Liver (tissue), 3 donors: ENCODE measurements at regions not wholly inside any gene's neighbourhood (a gene's known extent, or its start where the extent isn't known, plus 50 kb on each side); places are given as distances from the start of the nearest gene placed in this dataset.

ENCODE experiments used
- EGR1 ChIP-seq, 2 donors: IDR thresholded peaks; 2 replicates each; pipeline ENCODE4 v1.6.1; 2016 to 2018; ENCODE audit warnings: antibody characterized with exemption in 2 of 2, low read depth in 2 of 2
- FOXA1 ChIP-seq: IDR thresholded peaks from 2 replicates; pipeline ENCODE4 v1.6.1; 2016; ENCODE audit warnings: antibody characterized with exemption
- GABPA ChIP-seq, 2 donors: IDR thresholded peaks in 1 of 2; conservative IDR thresholded peaks in 1 of 2; 2 replicates each; pipeline ENCODE4 v1.6.1; 2016; ENCODE audit warnings: antibody characterized with exemption in 2 of 2, mild to moderate bottlenecking in 1 of 2, moderate library complexity in 1 of 2
- HNF4G ChIP-seq: IDR thresholded peaks from 2 replicates; pipeline ENCODE4 v1.6.1; 2016; ENCODE audit warnings: antibody characterized with exemption
- JUND ChIP-seq, 2 donors: IDR thresholded peaks; 2 replicates each; pipeline ENCODE4 v1.6.1; 2016; ENCODE audit warnings: antibody characterized with exemption in 2 of 2
- RAD21 ChIP-seq, 2 donors: IDR thresholded peaks; 2 replicates each; pipeline ENCODE4 v1.6.1; 2016; ENCODE audit warnings: antibody characterized with exemption in 2 of 2, mild to moderate bottlenecking in 2 of 2
- TAF1 ChIP-seq: conservative IDR thresholded peaks from 2 replicates; pipeline ENCODE4 v1.6.1; 2016; ENCODE audit warnings: antibody characterized with exemption, mild to moderate bottlenecking
- YY1 ChIP-seq: IDR thresholded peaks from 2 replicates; pipeline ENCODE4 v1.6.1; 2016; ENCODE audit warnings: antibody characterized with exemption, mild to moderate bottlenecking
- TF ChIP-seq, protein P1 (sequence below): fragments of 150-350 bp; IDR thresholded peaks from 2 replicates; pipeline ENCODE4 v1.5.1; 2017; ENCODE audit warnings: improper control_type of control experiment, low read depth, low read length; ENCODE audit not compliant: missing input control
- TF ChIP-seq, protein P2 (sequence below): IDR thresholded peaks from 2 replicates; pipeline ENCODE4 v1.6.1; 2016; ENCODE audit warnings: antibody characterized with exemption
- TF ChIP-seq, protein P3 (sequence below): IDR thresholded peaks from 2 replicates; pipeline ENCODE4 v1.6.1; 2016; ENCODE audit warnings: antibody characterized with exemption
- TF ChIP-seq, protein P4 (sequence below): IDR thresholded peaks from 2 replicates; pipeline ENCODE4 v1.6.1; 2016; ENCODE audit warnings: antibody characterized with exemption, mild to moderate bottlenecking
- TF ChIP-seq, protein P5 (sequence below): IDR thresholded peaks from 2 replicates; pipeline ENCODE4 v1.6.1; 2016; ENCODE audit warnings: antibody characterized with exemption
- donor health status: healthy.
- donor health status: healthy.

DNA sequence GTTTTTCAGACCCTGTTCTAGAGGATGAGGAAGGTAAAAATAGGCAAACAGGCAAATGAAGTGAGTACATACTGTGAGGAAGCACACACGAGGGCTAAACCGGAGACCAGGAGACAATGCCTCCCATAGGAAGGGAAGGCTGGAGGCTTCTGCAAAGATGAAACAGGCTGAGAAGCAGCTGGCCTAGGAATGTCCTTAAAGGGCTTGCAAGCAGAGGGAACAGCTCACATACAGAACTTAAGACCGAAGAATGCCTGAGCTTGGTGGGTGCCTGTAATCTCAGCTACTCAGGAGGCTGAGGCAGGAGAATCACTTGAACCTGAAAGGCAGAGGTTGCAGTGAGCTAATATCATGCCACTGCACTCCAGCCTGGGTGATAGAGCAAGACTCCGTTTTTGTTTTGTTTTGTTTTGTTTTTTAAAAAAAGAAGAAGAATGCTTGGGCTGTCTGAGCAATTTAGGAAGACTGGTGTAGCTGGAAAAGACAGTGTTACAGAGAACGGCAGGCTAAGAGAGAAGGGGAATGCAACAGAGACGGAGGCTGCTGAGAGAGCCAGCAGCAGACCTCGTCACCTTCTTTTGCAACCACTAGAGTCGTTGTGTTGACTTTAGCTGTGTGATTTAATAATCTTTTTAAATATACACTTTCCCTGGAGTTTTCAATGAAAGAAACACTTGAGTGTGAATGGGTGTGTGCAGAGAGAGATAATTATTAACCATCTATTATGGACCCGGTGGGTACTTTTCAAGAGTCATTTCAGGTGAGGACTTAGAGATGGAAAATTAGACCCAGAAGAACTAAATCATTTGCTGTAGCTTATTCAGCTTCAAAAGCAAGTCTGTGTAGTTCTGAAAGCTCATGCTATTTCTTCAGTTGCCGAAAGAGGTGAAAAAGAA, 232.8 kb downstream of the GALR1 start:
- TF ChIP-seq, protein P1, sequence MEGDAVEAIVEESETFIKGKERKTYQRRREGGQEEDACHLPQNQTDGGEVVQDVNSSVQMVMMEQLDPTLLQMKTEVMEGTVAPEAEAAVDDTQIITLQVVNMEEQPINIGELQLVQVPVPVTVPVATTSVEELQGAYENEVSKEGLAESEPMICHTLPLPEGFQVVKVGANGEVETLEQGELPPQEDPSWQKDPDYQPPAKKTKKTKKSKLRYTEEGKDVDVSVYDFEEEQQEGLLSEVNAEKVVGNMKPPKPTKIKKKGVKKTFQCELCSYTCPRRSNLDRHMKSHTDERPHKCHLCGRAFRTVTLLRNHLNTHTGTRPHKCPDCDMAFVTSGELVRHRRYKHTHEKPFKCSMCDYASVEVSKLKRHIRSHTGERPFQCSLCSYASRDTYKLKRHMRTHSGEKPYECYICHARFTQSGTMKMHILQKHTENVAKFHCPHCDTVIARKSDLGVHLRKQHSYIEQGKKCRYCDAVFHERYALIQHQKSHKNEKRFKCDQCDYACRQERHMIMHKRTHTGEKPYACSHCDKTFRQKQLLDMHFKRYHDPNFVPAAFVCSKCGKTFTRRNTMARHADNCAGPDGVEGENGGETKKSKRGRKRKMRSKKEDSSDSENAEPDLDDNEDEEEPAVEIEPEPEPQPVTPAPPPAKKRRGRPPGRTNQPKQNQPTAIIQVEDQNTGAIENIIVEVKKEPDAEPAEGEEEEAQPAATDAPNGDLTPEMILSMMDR = no peak
- TF ChIP-seq, protein P2, sequence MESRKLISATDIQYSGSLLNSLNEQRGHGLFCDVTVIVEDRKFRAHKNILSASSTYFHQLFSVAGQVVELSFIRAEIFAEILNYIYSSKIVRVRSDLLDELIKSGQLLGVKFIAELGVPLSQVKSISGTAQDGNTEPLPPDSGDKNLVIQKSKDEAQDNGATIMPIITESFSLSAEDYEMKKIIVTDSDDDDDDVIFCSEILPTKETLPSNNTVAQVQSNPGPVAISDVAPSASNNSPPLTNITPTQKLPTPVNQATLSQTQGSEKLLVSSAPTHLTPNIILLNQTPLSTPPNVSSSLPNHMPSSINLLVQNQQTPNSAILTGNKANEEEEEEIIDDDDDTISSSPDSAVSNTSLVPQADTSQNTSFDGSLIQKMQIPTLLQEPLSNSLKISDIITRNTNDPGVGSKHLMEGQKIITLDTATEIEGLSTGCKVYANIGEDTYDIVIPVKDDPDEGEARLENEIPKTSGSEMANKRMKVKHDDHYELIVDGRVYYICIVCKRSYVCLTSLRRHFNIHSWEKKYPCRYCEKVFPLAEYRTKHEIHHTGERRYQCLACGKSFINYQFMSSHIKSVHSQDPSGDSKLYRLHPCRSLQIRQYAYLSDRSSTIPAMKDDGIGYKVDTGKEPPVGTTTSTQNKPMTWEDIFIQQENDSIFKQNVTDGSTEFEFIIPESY = no peak
- TF ChIP-seq JUND (IDR thresholded peaks at IDR 0.05) (no peak), TAF1 (no peak), EGR1 (IDR thresholded peaks at IDR 0.05; ENCODE audit: low read depth in 2 of 2) (no peak), GABPA (IDR thresholded peaks at IDR 0.05 in 1 of 2, conservative IDR thresholded peaks at IDR 0.05 in 1 of 2) (no peak), RAD21 (IDR thresholded peaks at IDR 0.05) (no peak), YY1 (no peak), FOXA1 (no peak), HNF4G (no peak)
- TF ChIP-seq, protein P3, sequence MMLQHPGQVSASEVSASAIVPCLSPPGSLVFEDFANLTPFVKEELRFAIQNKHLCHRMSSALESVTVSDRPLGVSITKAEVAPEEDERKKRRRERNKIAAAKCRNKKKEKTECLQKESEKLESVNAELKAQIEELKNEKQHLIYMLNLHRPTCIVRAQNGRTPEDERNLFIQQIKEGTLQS = no peak
- TF ChIP-seq, protein P4, sequence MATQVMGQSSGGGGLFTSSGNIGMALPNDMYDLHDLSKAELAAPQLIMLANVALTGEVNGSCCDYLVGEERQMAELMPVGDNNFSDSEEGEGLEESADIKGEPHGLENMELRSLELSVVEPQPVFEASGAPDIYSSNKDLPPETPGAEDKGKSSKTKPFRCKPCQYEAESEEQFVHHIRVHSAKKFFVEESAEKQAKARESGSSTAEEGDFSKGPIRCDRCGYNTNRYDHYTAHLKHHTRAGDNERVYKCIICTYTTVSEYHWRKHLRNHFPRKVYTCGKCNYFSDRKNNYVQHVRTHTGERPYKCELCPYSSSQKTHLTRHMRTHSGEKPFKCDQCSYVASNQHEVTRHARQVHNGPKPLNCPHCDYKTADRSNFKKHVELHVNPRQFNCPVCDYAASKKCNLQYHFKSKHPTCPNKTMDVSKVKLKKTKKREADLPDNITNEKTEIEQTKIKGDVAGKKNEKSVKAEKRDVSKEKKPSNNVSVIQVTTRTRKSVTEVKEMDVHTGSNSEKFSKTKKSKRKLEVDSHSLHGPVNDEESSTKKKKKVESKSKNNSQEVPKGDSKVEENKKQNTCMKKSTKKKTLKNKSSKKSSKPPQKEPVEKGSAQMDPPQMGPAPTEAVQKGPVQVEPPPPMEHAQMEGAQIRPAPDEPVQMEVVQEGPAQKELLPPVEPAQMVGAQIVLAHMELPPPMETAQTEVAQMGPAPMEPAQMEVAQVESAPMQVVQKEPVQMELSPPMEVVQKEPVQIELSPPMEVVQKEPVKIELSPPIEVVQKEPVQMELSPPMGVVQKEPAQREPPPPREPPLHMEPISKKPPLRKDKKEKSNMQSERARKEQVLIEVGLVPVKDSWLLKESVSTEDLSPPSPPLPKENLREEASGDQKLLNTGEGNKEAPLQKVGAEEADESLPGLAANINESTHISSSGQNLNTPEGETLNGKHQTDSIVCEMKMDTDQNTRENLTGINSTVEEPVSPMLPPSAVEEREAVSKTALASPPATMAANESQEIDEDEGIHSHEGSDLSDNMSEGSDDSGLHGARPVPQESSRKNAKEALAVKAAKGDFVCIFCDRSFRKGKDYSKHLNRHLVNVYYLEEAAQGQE = no peak
- TF ChIP-seq, protein P5, sequence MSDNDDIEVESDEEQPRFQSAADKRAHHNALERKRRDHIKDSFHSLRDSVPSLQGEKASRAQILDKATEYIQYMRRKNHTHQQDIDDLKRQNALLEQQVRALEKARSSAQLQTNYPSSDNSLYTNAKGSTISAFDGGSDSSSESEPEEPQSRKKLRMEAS = no peak
